ENCODE measurements at regions not wholly inside any gene's neighbourhood (a gene's known extent, or its start where the extent isn't known, plus 50 kb on each side); places are given as distances from the start of the nearest gene placed in this dataset.

- Histone ChIP-seq H3K36me3 (ENCODE audit: control insufficient read depth, insufficient read depth, low read length) (no peaks in the 10 kb centered on the region), H3K4me1 (ENCODE audit: control insufficient read depth, insufficient read depth, low read length) (no peaks in the 10 kb centered on the region), H3K4me3 (ENCODE audit: low read depth, low read length) (no peak overlapping the region), H3K9me3 (ENCODE audit: control insufficient read depth, insufficient read depth, low read length) (no peaks in the 10 kb centered on the region), H3K9ac (ENCODE audit: low read depth, low read length) (no peak overlapping the region), H3K27me3 (ENCODE audit: control insufficient read depth, insufficient read depth, low read length) (no peaks in the 10 kb centered on the region)
Observed at GRCh38 chr12:91926848-91927247, 218.8 kb downstream of the BTG1 start.

DNA sequence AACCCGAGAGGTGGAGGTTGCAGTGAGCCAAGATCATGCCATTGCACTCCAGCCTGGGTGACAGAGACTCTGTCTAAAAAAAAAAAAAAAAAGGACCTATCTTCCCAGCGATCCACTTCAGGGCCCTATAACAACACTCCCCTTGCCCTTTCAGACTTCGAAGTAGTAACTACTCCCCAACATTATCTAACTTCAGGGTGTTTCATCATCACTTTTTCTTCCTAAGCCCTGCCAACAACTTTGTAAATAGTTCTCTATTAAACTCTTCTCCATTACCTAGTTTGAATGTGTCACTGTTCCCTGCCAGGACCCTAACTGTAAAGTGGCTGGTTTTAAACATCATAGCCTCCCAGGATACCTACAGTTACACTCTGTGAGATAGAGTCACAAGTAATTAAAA is 220.8 kb downstream of the BTG1 start:
- H3K4me1 ChIP-seq (ENCODE audit: control insufficient read depth, insufficient read depth, low read length) = no peaks in the 10 kb centered on the region
- no peak overlapping the region for H3K9ac ChIP-seq (ENCODE audit: low read depth, low read length)
- H3K9me3 ChIP-seq (ENCODE audit: control insufficient read depth, insufficient read depth, low read length) = no peaks in the 10 kb centered on the region
- no peak overlapping the region for H3K4me3 ChIP-seq (ENCODE audit: low read depth, low read length)
- no peaks in the 10 kb centered on the region for H3K36me3 ChIP-seq (ENCODE audit: control insufficient read depth, insufficient read depth, low read length)
- no peaks in the 10 kb centered on the region for H3K27me3 ChIP-seq (ENCODE audit: control insufficient read depth, insufficient read depth, low read length)

- H3K9ac ChIP-seq (ENCODE audit: low read depth, low read length) = no peak overlapping the region
- H3K27me3 ChIP-seq (ENCODE audit: control insufficient read depth, insufficient read depth, low read length) = no peaks in the 10 kb centered on the region
- no peaks in the 10 kb centered on the region for H3K9me3 ChIP-seq (ENCODE audit: control insufficient read depth, insufficient read depth, low read length)
Observed at GRCh38 chr12:91923864-91924263, 221.8 kb downstream of the BTG1 start.

GRCh38 chr12:91922674-91923073 is 223.0 kb downstream of the BTG1 start:
- no peak overlapping the region for H3K4me3 ChIP-seq (ENCODE audit: low read depth, low read length)
- H3K9ac ChIP-seq (ENCODE audit: low read depth, low read length) = no peak overlapping the region
- no peaks in the 10 kb centered on the region for H3K4me1 ChIP-seq (ENCODE audit: control insufficient read depth, insufficient read depth, low read length)
- H3K27me3 ChIP-seq (ENCODE audit: control insufficient read depth, insufficient read depth, low read length) = no peaks in the 10 kb centered on the region
- H3K9me3 ChIP-seq (ENCODE audit: control insufficient read depth, insufficient read depth, low read length) = no peaks in the 10 kb centered on the region
- no peaks in the 10 kb centered on the region for H3K36me3 ChIP-seq (ENCODE audit: control insufficient read depth, insufficient read depth, low read length)

More at GRCh38 chr12:91923864-91924263, 221.8 kb downstream of the BTG1 start:
- no peaks in the 10 kb centered on the region for H3K4me1 ChIP-seq (ENCODE audit: control insufficient read depth, insufficient read depth, low read length)
- no peak overlapping the region for H3K4me3 ChIP-seq (ENCODE audit: low read depth, low read length)
- no peaks in the 10 kb centered on the region for H3K36me3 ChIP-seq (ENCODE audit: control insufficient read depth, insufficient read depth, low read length)

DNA sequence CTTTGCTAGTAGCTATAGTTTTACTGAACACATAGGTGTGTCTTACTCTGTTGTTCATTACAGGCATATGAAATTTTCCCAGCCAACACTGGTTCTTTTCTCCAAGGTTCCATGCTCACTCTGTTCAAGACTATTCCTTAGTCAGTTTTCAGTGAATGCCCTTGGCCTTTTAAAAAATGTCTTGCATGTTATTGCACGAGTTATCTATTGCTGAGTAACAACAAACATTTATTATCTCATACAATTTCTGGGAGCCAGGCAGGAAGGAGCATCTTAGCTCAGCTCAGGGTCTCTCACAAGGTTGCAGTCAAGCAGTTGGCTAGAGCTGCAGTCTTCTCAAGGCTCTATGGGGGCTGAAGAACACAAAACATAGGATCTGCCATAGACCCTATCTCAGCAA is 223.5 kb downstream of the BTG1 start:
- Histone ChIP-seq H3K36me3 (ENCODE audit: control insufficient read depth, insufficient read depth, low read length) (no peaks in the 10 kb centered on the region), H3K9ac (ENCODE audit: low read depth, low read length) (no peak overlapping the region), H3K4me3 (ENCODE audit: low read depth, low read length) (no peak overlapping the region), H3K27me3 (ENCODE audit: control insufficient read depth, insufficient read depth, low read length) (no peaks in the 10 kb centered on the region), H3K4me1 (ENCODE audit: control insufficient read depth, insufficient read depth, low read length) (no peaks in the 10 kb centered on the region), H3K9me3 (ENCODE audit: control insufficient read depth, insufficient read depth, low read length) (no peaks in the 10 kb centered on the region)

- no peak overlapping the region for H3K9ac ChIP-seq (ENCODE audit: low read depth, low read length)
- H3K9me3 ChIP-seq (ENCODE audit: control insufficient read depth, insufficient read depth, low read length) = no peaks in the 10 kb centered on the region
- H3K27me3 ChIP-seq (ENCODE audit: control insufficient read depth, insufficient read depth, low read length) = no peaks in the 10 kb centered on the region
- H3K4me3 ChIP-seq (ENCODE audit: low read depth, low read length) = no peak overlapping the region
- no peaks in the 10 kb centered on the region for H3K36me3 ChIP-seq (ENCODE audit: control insufficient read depth, insufficient read depth, low read length)
- H3K4me1 ChIP-seq (ENCODE audit: control insufficient read depth, insufficient read depth, low read length) = no peaks in the 10 kb centered on the region
Observed at GRCh38 chr12:91921555-91921954, 224.1 kb downstream of the BTG1 start.

- Histone ChIP-seq H3K4me3 (ENCODE audit: low read depth, low read length) (no peak overlapping the region), H3K9me3 (ENCODE audit: control insufficient read depth, insufficient read depth, low read length) (no peaks in the 10 kb centered on the region), H3K36me3 (ENCODE audit: control insufficient read depth, insufficient read depth, low read length) (no peaks in the 10 kb centered on the region), H3K4me1 (ENCODE audit: control insufficient read depth, insufficient read depth, low read length) (no peaks in the 10 kb centered on the region), H3K9ac (ENCODE audit: low read depth, low read length) (no peak overlapping the region), H3K27me3 (ENCODE audit: control insufficient read depth, insufficient read depth, low read length) (no peaks in the 10 kb centered on the region)
Observed at GRCh38 chr12:91920741-91921140, 224.9 kb downstream of the BTG1 start.

DNA sequence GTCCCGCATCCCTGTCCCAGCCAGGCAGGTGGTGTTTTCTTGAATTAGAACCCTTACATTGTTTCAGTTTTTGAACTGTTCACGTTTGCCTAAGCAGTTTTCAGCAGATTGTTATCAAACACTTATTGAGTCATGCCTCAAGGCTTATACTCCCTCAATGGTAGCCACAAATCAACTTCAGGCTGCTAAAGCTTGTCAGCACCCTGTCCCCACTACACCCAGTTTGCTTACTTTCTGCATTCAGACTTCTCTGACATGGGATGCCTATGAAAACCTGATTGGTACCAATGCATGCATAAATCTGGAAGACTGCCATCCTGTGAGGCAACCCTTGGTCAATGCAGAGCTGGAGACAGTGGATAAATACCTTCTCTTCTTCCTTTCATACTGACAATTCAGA is 225.4 kb downstream of the BTG1 start:
- no peaks in the 10 kb centered on the region for H3K36me3 ChIP-seq (ENCODE audit: control insufficient read depth, insufficient read depth, low read length)
- no peak overlapping the region for H3K4me3 ChIP-seq (ENCODE audit: low read depth, low read length)
- no peaks in the 10 kb centered on the region for H3K9me3 ChIP-seq (ENCODE audit: control insufficient read depth, insufficient read depth, low read length)
- H3K9ac ChIP-seq (ENCODE audit: low read depth, low read length) = no peak overlapping the region
- H3K27me3 ChIP-seq (ENCODE audit: control insufficient read depth, insufficient read depth, low read length) = no peaks in the 10 kb centered on the region
- no peaks in the 10 kb centered on the region for H3K4me1 ChIP-seq (ENCODE audit: control insufficient read depth, insufficient read depth, low read length)

DNA sequence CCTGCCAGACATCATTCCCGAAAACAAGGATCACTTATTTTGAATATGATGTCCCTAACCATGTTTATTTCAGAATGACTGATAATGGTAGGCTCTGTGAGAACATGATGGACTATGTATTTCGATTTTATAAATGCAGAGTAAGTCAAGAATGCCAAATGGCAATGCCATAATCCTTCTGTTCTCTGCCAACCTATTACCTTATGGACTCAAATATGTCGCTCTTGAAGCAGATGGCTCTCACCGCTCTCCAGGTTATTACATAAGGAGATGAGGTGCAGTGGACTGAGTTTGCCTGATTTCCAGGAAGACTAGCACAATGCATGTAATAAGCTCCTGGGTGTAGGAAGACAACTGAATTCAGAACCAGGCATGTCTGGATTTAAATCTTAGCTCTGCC is 227.2 kb downstream of the BTG1 start:
- Histone ChIP-seq H3K27me3 (ENCODE audit: control insufficient read depth, insufficient read depth, low read length) (no peaks in the 10 kb centered on the region), H3K4me3 (ENCODE audit: low read depth, low read length) (no peak overlapping the region), H3K4me1 (ENCODE audit: control insufficient read depth, insufficient read depth, low read length) (no peaks in the 10 kb centered on the region), H3K9me3 (ENCODE audit: control insufficient read depth, insufficient read depth, low read length) (no peaks in the 10 kb centered on the region), H3K36me3 (ENCODE audit: control insufficient read depth, insufficient read depth, low read length) (no peaks in the 10 kb centered on the region), H3K9ac (ENCODE audit: low read depth, low read length) (no peak overlapping the region)

- H3K9ac ChIP-seq (ENCODE audit: low read depth, low read length) = no peak overlapping the region
- H3K27me3 ChIP-seq (ENCODE audit: control insufficient read depth, insufficient read depth, low read length) = no peaks in the 10 kb centered on the region
- no peak overlapping the region for H3K4me3 ChIP-seq (ENCODE audit: low read depth, low read length)
- H3K36me3 ChIP-seq (ENCODE audit: control insufficient read depth, insufficient read depth, low read length) = no peaks in the 10 kb centered on the region
- H3K4me1 ChIP-seq (ENCODE audit: control insufficient read depth, insufficient read depth, low read length) = peaks cover 3% of the 10 kb centered on the region
- no peaks in the 10 kb centered on the region for H3K9me3 ChIP-seq (ENCODE audit: control insufficient read depth, insufficient read depth, low read length)
Observed at GRCh38 chr12:91914701-91915100, 230.9 kb downstream of the BTG1 start.

GRCh38 chr12:91913651-91914050 is 232.0 kb downstream of the BTG1 start:
- Histone ChIP-seq H3K4me1 (ENCODE audit: control insufficient read depth, insufficient read depth, low read length) (peaks cover 3% of the 10 kb centered on the region), H3K27me3 (ENCODE audit: control insufficient read depth, insufficient read depth, low read length) (no peaks in the 10 kb centered on the region), H3K4me3 (ENCODE audit: low read depth, low read length) (no peak overlapping the region), H3K9me3 (ENCODE audit: control insufficient read depth, insufficient read depth, low read length) (no peaks in the 10 kb centered on the region), H3K9ac (ENCODE audit: low read depth, low read length) (no peak overlapping the region), H3K36me3 (ENCODE audit: control insufficient read depth, insufficient read depth, low read length) (no peaks in the 10 kb centered on the region)

GRCh38 chr12:91913124-91913523 is 232.5 kb downstream of the BTG1 start:
- H3K36me3 ChIP-seq (ENCODE audit: control insufficient read depth, insufficient read depth, low read length) = no peaks in the 10 kb centered on the region
- no peak overlapping the region for H3K9ac ChIP-seq (ENCODE audit: low read depth, low read length)
- peaks cover 3% of the 10 kb centered on the region for H3K4me1 ChIP-seq (ENCODE audit: control insufficient read depth, insufficient read depth, low read length)
- H3K27me3 ChIP-seq (ENCODE audit: control insufficient read depth, insufficient read depth, low read length) = no peaks in the 10 kb centered on the region
- H3K9me3 ChIP-seq (ENCODE audit: control insufficient read depth, insufficient read depth, low read length) = no peaks in the 10 kb centered on the region
- no peak overlapping the region for H3K4me3 ChIP-seq (ENCODE audit: low read depth, low read length)

DNA sequence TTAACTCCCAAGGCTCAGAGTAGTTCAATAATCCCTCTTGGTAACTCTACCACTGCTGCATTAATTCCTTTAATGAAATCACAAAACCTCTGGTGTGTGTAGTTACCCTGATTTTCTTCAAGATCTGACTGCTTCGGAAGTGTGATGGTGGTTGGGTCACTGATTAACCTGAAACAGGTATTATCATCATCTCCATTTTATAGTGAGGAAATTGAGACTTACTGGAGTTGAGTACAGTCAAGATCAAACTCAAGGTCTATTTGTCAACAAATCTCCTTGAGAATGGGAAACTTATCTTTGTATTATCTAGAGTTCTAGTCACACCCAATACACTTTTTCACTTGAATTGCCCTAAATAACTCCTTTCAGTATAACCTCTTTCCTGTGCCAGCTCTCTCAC is 233.5 kb downstream of the BTG1 start:
- Histone ChIP-seq H3K4me3 (ENCODE audit: low read depth, low read length) (no peak overlapping the region), H3K36me3 (ENCODE audit: control insufficient read depth, insufficient read depth, low read length) (no peaks in the 10 kb centered on the region), H3K4me1 (ENCODE audit: control insufficient read depth, insufficient read depth, low read length) (peaks cover 3% of the 10 kb centered on the region), H3K9ac (ENCODE audit: low read depth, low read length) (no peak overlapping the region), H3K9me3 (ENCODE audit: control insufficient read depth, insufficient read depth, low read length) (no peaks in the 10 kb centered on the region), H3K27me3 (ENCODE audit: control insufficient read depth, insufficient read depth, low read length) (no peaks in the 10 kb centered on the region)

All from iPS-15b (cell line).